GM21529 (cell line): ENCODE measurements at regions not wholly inside any gene's neighbourhood (a gene's known extent, or its start where the extent isn't known, plus 50 kb on each side); places are given as distances from the start of the nearest gene placed in this dataset.

Source experiments
- ATAC-seq: cut with Tn5 transposase; IDR thresholded peaks from one replicate; pipeline ENCODE4 v1.9.1; 2021; ENCODE audit not compliant: unreplicated experiment

GRCh38 chr14:87334997-87335685 is 657.8 kb downstream of the GALC start:
- ATAC-seq, result no peak

GRCh38 chr14:87331991-87332390 is 661.0 kb downstream of the GALC start:
- no peak for ATAC-seq

GRCh38 chr14:87325741-87326140 is 667.2 kb downstream of the GALC start:
- no peak for ATAC-seq

GRCh38 chr14:87323191-87323590 is 669.8 kb downstream of the GALC start:
- no peak for ATAC-seq

GRCh38 chr14:87321548-87321947 is 671.4 kb downstream of the GALC start:
- no peak for ATAC-seq

- ATAC-seq, result no peak
Observed at GRCh38 chr14:87312894-87313205, 680.1 kb downstream of the GALC start.

- no peak for ATAC-seq
Observed at GRCh38 chr14:87312169-87312893, 680.7 kb downstream of the GALC start.

- no peak for ATAC-seq
Observed at GRCh38 chr14:87309557-87309956, 683.4 kb downstream of the GALC start.

- no peak for ATAC-seq
Observed at GRCh38 chr14:87306409-87307168, 686.4 kb downstream of the GALC start.

- no peak for ATAC-seq
Observed at GRCh38 chr14:87305345-87305744, 687.6 kb downstream of the GALC start.

- no peak for ATAC-seq
Observed at GRCh38 chr14:87304404-87304803, 688.6 kb downstream of the GALC start.

- no peak for ATAC-seq
Observed at GRCh38 chr14:87286826-87287225, 706.2 kb downstream of the GALC start.

GRCh38 chr14:87286191-87286590 is 706.8 kb downstream of the GALC start:
- no peak for ATAC-seq

GRCh38 chr14:87285506-87285905 is 707.5 kb downstream of the GALC start:
- ATAC-seq, result no peak

- no peak for ATAC-seq
Observed at GRCh38 chr14:87283547-87283946, 709.4 kb downstream of the GALC start.

- no peak for ATAC-seq
Observed at GRCh38 chr14:87282266-87282665, 710.7 kb downstream of the GALC start.

GRCh38 chr14:87278415-87278814 is 714.6 kb downstream of the GALC start:
- no peak for ATAC-seq

- ATAC-seq, result no peak
Observed at GRCh38 chr14:87271331-87271730, 721.7 kb downstream of the GALC start.

GRCh38 chr14:87268997-87269396 is 724.0 kb downstream of the GALC start:
- no peak for ATAC-seq

- ATAC-seq, result no peak
Observed at GRCh38 chr14:87264796-87265195, 728.2 kb downstream of the GALC start.

GRCh38 chr14:87264272-87264785 is 728.7 kb downstream of the GALC start:
- no peak for ATAC-seq

- ATAC-seq, result no peak
Observed at GRCh38 chr14:87261621-87262020, 731.4 kb downstream of the GALC start.
